GM12865 (cell line): ENCODE measurements at regions not wholly inside any gene's neighbourhood (a gene's known extent, or its start where the extent isn't known, plus 50 kb on each side); places are given as distances from the start of the nearest gene placed in this dataset.

Experiments used
- DNase-seq: peaks from one replicate; pipeline ENCODE4 v3.0.0; 2010; ENCODE audit warnings: low read depth
- H3K4me3 ChIP-seq: 2 replicates; pipeline ENCODE4 v1.5.1; 2011; ENCODE audit warnings: mild to moderate bottlenecking, low read depth, low read length, control low read depth
- CTCF ChIP-seq: IDR thresholded peaks from 2 replicates; pipeline ENCODE4 v1.5.1; 2011; ENCODE audit warnings: low read length, control low read depth, low read depth, inconsistent platforms; ENCODE audit not compliant: insufficient read depth; ENCODE audit errors: missing control alignments

GRCh38 chr11:129658526-129658867 is 157.2 kb upstream of the TMEM45B start:
- DNase-seq, result no peak
- no peak overlapping the region for H3K4me3 ChIP-seq
- no peak for TF ChIP-seq CTCF

- no peak overlapping the region for H3K4me3 ChIP-seq
Measured at GRCh38 chr11:129680907-129681306, 134.7 kb upstream of the TMEM45B start.

GRCh38 chr11:129681344-129682114 is 134.1 kb upstream of the TMEM45B start:
- no peak for TF ChIP-seq CTCF
- no peak for DNase-seq
- no peak overlapping the region for H3K4me3 ChIP-seq

More at GRCh38 chr11:129680907-129681306, 134.7 kb upstream of the TMEM45B start:
- no peak for TF ChIP-seq CTCF
- DNase-seq, result no peak

GRCh38 chr11:129686269-129686668 is 129.4 kb upstream of the TMEM45B start:
- no peak overlapping the region for H3K4me3 ChIP-seq
- no peak for DNase-seq
- TF ChIP-seq CTCF, result no peak

GRCh38 chr11:129691142-129691541 is 124.5 kb upstream of the TMEM45B start:
- no peak for DNase-seq
- no peak for TF ChIP-seq CTCF
- no peak overlapping the region for H3K4me3 ChIP-seq

GRCh38 chr11:129694538-129694937 is 121.1 kb upstream of the TMEM45B start:
- peak; percentile 11 for DNase-seq
- TF ChIP-seq CTCF, result no peak
- no peak overlapping the region for H3K4me3 ChIP-seq

- H3K4me3 ChIP-seq, result no peak overlapping the region
- TF ChIP-seq CTCF, result no peak
- no peak for DNase-seq
Measured at GRCh38 chr11:129694966-129695365, 120.7 kb upstream of the TMEM45B start.
